ENCODE measurements at regions not wholly inside any gene's neighbourhood (a gene's known extent, or its start where the extent isn't known, plus 50 kb on each side); places are given as distances from the start of the nearest gene placed in this dataset.
A peak's percentile ranks its signal among the peaks of the same experiment; 100 is the strongest.

DNA sequence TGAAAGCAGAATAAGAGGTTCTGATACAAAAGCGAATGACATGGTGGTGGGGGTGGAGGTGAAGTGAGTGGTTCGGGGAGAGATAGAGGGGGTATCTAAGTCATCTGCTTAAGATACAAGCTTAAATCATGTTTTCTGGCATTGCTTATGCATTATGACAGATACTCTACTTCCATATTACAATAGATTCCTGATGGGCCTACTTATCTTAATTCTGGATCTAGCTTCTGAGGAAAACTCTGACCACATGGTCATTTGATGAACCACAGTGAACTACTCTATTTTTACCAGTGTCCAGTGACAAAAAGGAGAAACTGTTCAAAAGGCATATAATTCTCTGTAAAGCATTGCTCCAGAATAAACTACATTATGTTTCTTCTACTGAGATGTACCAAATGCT lies 673.7 kb upstream of the CCDC54 start:
- ATAC-seq, result peak; percentile 82

DNA sequence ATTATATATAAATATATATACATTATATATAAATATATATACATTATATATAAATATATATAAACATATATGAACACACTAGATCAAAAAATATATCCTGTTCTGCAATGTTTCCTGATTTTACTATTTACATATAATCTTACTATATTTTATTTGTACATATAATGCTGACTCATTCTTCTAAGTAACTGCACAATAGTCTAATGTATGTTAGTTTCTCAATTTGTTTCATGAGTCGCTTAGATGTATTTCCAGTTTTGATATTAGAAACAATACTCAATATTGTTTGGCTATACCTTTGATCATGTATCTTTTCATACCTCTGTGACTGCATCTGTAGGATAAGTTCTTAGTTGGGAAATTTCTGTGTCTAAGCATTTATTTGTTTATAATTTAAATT lies 669.9 kb upstream of the CCDC54 start:
- ATAC-seq, result no peak
- no peak for TF ChIP-seq ESRRG (CRISPR knock-in tag; IDR thresholded peaks at IDR 0.05)
- TF ChIP-seq ZNF565 (CRISPR knock-in tag; conservative IDR thresholded peaks at IDR 0.05; ENCODE audit: low read depth), result no peak
- TF ChIP-seq, protein P1, sequence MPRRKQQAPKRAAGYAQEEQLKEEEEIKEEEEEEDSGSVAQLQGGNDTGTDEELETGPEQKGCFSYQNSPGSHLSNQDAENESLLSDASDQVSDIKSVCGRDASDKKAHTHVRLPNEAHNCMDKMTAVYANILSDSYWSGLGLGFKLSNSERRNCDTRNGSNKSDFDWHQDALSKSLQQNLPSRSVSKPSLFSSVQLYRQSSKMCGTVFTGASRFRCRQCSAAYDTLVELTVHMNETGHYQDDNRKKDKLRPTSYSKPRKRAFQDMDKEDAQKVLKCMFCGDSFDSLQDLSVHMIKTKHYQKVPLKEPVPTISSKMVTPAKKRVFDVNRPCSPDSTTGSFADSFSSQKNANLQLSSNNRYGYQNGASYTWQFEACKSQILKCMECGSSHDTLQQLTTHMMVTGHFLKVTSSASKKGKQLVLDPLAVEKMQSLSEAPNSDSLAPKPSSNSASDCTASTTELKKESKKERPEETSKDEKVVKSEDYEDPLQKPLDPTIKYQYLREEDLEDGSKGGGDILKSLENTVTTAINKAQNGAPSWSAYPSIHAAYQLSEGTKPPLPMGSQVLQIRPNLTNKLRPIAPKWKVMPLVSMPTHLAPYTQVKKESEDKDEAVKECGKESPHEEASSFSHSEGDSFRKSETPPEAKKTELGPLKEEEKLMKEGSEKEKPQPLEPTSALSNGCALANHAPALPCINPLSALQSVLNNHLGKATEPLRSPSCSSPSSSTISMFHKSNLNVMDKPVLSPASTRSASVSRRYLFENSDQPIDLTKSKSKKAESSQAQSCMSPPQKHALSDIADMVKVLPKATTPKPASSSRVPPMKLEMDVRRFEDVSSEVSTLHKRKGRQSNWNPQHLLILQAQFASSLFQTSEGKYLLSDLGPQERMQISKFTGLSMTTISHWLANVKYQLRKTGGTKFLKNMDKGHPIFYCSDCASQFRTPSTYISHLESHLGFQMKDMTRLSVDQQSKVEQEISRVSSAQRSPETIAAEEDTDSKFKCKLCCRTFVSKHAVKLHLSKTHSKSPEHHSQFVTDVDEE (CRISPR knock-in tag; IDR thresholded peaks at IDR 0.05), result no peak
- TF ChIP-seq, protein P2, sequence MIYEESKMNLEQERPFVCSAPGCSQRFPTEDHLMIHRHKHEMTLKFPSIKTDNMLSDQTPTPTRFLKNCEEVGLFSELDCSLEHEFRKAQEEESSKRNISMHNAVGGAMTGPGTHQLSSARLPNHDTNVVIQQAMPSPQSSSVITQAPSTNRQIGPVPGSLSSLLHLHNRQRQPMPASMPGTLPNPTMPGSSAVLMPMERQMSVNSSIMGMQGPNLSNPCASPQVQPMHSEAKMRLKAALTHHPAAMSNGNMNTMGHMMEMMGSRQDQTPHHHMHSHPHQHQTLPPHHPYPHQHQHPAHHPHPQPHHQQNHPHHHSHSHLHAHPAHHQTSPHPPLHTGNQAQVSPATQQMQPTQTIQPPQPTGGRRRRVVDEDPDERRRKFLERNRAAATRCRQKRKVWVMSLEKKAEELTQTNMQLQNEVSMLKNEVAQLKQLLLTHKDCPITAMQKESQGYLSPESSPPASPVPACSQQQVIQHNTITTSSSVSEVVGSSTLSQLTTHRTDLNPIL (CRISPR knock-in tag; IDR thresholded peaks at IDR 0.05; ENCODE audit: low read depth), result no peak
- TF ChIP-seq TOX (CRISPR knock-in tag; IDR thresholded peaks at IDR 0.05; ENCODE audit: borderline replicate concordance), result no peak
- no peak for TF ChIP-seq PPARA (CRISPR knock-in tag; IDR thresholded peaks at IDR 0.05; ENCODE audit: borderline replicate concordance)
- TF ChIP-seq GLIS3 (CRISPR knock-in tag; IDR thresholded peaks at IDR 0.05), result no peak
- no peak for TF ChIP-seq ZFP30 (CRISPR knock-in tag; IDR thresholded peaks at IDR 0.05)
- TF ChIP-seq TCF4 (CRISPR knock-in tag; IDR thresholded peaks at IDR 0.05; ENCODE audit: borderline replicate concordance), result no peak
- TF ChIP-seq, protein P3, sequence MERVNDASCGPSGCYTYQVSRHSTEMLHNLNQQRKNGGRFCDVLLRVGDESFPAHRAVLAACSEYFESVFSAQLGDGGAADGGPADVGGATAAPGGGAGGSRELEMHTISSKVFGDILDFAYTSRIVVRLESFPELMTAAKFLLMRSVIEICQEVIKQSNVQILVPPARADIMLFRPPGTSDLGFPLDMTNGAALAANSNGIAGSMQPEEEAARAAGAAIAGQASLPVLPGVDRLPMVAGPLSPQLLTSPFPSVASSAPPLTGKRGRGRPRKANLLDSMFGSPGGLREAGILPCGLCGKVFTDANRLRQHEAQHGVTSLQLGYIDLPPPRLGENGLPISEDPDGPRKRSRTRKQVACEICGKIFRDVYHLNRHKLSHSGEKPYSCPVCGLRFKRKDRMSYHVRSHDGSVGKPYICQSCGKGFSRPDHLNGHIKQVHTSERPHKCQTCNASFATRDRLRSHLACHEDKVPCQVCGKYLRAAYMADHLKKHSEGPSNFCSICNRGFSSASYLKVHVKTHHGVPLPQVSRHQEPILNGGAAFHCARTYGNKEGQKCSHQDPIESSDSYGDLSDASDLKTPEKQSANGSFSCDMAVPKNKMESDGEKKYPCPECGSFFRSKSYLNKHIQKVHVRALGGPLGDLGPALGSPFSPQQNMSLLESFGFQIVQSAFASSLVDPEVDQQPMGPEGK (CRISPR knock-in tag; IDR thresholded peaks at IDR 0.05; ENCODE audit: borderline replicate concordance), result no peak
- TF ChIP-seq ISL1 (CRISPR knock-in tag; IDR thresholded peaks at IDR 0.05), result no peak
- no peak for TF ChIP-seq ARNTL (CRISPR knock-in tag; IDR thresholded peaks at IDR 0.05; ENCODE audit: borderline replicate concordance, low read depth)
- TF ChIP-seq ZFP3 (CRISPR knock-in tag; IDR thresholded peaks at IDR 0.05), result no peak
- TF ChIP-seq ZNF8 (CRISPR knock-in tag; IDR thresholded peaks at IDR 0.05), result no peak
- no peak for TF ChIP-seq SNAI2 (CRISPR knock-in tag; IDR thresholded peaks at IDR 0.05)
- TF ChIP-seq, protein P4, sequence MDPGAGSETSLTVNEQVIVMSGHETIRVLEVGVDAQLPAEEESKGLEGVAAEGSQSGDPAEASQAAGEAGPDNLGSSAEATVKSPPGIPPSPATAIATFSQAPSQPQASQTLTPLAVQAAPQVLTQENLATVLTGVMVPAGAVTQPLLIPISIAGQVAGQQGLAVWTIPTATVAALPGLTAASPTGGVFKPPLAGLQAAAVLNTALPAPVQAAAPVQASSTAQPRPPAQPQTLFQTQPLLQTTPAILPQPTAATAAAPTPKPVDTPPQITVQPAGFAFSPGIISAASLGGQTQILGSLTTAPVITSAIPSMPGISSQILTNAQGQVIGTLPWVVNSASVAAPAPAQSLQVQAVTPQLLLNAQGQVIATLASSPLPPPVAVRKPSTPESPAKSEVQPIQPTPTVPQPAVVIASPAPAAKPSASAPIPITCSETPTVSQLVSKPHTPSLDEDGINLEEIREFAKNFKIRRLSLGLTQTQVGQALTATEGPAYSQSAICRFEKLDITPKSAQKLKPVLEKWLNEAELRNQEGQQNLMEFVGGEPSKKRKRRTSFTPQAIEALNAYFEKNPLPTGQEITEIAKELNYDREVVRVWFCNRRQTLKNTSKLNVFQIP (CRISPR knock-in tag; IDR thresholded peaks at IDR 0.05; ENCODE audit: borderline replicate concordance, low read depth), result no peak
- no peak for TF ChIP-seq ZC3H10 (CRISPR knock-in tag; IDR thresholded peaks at IDR 0.05)
- no peak for TF ChIP-seq RARB (CRISPR knock-in tag; IDR thresholded peaks at IDR 0.05)
- no peak for TF ChIP-seq CSDC2 (CRISPR knock-in tag; IDR thresholded peaks at IDR 0.05)

More for the DNA sequence above, 673.7 kb upstream of the CCDC54 start:
- TF ChIP-seq BACH2 (CRISPR knock-in tag; IDR thresholded peaks at IDR 0.05; ENCODE audit: borderline replicate concordance) (no peak), ZNF565 (CRISPR knock-in tag; conservative IDR thresholded peaks at IDR 0.05; ENCODE audit: low read depth) (no peak), PPARA (CRISPR knock-in tag; IDR thresholded peaks at IDR 0.05; ENCODE audit: borderline replicate concordance) (no peak), ISL1 (CRISPR knock-in tag; IDR thresholded peaks at IDR 0.05) (peak; percentile 79)
- TF ChIP-seq, protein P2 (CRISPR knock-in tag; IDR thresholded peaks at IDR 0.05; ENCODE audit: low read depth), result no peak

DNA sequence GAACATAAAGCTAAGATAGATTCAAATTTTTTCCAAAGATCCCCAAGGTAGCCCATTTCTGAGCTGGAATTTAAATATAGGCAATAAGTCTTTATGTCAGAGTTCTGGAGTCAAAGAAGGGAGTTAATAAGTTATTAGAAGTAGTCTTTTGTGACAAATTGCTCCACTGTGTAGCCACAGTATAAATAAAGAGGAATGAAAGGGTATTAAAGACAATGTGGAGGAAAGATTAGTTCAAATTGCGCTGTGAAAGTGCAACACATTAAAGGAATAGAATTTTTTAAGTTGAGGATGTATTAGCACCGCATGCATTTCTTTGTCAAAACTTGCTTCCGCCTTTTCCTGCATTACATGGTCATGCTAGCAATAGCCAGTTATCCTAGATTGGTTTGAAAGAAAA lies 666.6 kb upstream of the CCDC54 start:
- ATAC-seq, result no peak
- no peak for TF ChIP-seq ZNF8 (CRISPR knock-in tag; IDR thresholded peaks at IDR 0.05)
- TF ChIP-seq SNAI2 (CRISPR knock-in tag; IDR thresholded peaks at IDR 0.05), result no peak
- TF ChIP-seq TOX (CRISPR knock-in tag; IDR thresholded peaks at IDR 0.05; ENCODE audit: borderline replicate concordance), result no peak
- TF ChIP-seq, protein P5, sequence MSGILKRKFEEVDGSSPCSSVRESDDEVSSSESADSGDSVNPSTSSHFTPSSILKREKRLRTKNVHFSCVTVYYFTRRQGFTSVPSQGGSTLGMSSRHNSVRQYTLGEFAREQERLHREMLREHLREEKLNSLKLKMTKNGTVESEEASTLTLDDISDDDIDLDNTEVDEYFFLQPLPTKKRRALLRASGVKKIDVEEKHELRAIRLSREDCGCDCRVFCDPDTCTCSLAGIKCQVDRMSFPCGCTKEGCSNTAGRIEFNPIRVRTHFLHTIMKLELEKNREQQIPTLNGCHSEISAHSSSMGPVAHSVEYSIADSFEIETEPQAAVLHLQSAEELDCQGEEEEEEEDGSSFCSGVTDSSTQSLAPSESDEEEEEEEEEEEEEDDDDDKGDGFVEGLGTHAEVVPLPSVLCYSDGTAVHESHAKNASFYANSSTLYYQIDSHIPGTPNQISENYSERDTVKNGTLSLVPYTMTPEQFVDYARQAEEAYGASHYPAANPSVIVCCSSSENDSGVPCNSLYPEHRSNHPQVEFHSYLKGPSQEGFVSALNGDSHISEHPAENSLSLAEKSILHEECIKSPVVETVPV (CRISPR knock-in tag; IDR thresholded peaks at IDR 0.05), result no peak
- TF ChIP-seq PPARA (CRISPR knock-in tag; IDR thresholded peaks at IDR 0.05; ENCODE audit: borderline replicate concordance), result no peak
- TF ChIP-seq ZFP30 (CRISPR knock-in tag; IDR thresholded peaks at IDR 0.05), result no peak
- TF ChIP-seq ZFP3 (CRISPR knock-in tag; IDR thresholded peaks at IDR 0.05), result no peak
- no peak for TF ChIP-seq ZNF70 (CRISPR knock-in tag; IDR thresholded peaks at IDR 0.05)
- TF ChIP-seq, protein P4 (CRISPR knock-in tag; IDR thresholded peaks at IDR 0.05; ENCODE audit: borderline replicate concordance, low read depth), result no peak

Measured in SK-N-SH treated with all-trans-retinoic acid at 6 μM for 48 hours (cell line).